GM12878 (cell line): ENCODE measurements at regions not wholly inside any gene's neighbourhood (a gene's known extent, or its start where the extent isn't known, plus 50 kb on each side); places are given as distances from the start of the nearest gene placed in this dataset.

Experiments used
- ATAC-seq: fragments of 200-7000 bp; cut with Tn5 transposase; 3 replicates; pipeline ENCODE4 v1.9.1; 2020; ENCODE audit warnings: mild to moderate bottlenecking, moderate library complexity
- BruUV-seq: library from RNA; stranded (reverse); fragments of 400-500 nt; replicated peaks from 2 replicates; lab custom pipeline; 2021; lab: Mats Ljungman, UMichigan
- CTCF ChIA-PET: fragments of 300-600 bp; sonication (Branson Sonifier 250); formaldehyde crosslinking; extraction: SDS; loops from one replicate; lab custom pipeline; 2021; ENCODE audit warnings: inconsistent platforms; lab: Yijun Ruan, JAX
- POLR2A ChIA-PET: fragments of 350-600 bp; formaldehyde crosslinking; extraction: SDS; loops from one replicate; lab custom pipeline; 2021; ENCODE audit warnings: inconsistent platforms; lab: Charles Lee
- RAD21 ChIA-PET: fragments of 300-600 bp; sonication (Branson Sonifier 250); formaldehyde crosslinking; loops from one replicate; lab custom pipeline; 2023; ENCODE audit warnings: antibody characterized with exemption; ENCODE audit not compliant: unreplicated experiment; lab: Charles Lee
- SMC1A ChIA-PET: fragments of 300-600 bp; sonication (Branson Sonifier 250); formaldehyde crosslinking; loops from one replicate; lab custom pipeline; 2023; ENCODE audit not compliant: unreplicated experiment, uncharacterized antibody; lab: Charles Lee
- DNase-seq: peaks from one replicate; pipeline ENCODE4 v3.0.0-alpha.2; 2011; ENCODE audit warnings: low read depth, low spot score
- FAIRE-seq: peaks from 3 replicates; lab custom pipeline; 2011; peaks lifted over from hg19 to GRCh38; lab: Jason Lieb, UNC
- H2AFZ ChIP-seq: 2 replicates; pipeline ENCODE4 v1.6.0; 2011; ENCODE audit warnings: low read depth, low read length, control low read depth; ENCODE audit not compliant: control insufficient read depth
- H3K27ac ChIP-seq: 2 replicates; pipeline ENCODE4 v1.5.1; 2011; ENCODE audit warnings: control low read depth; ENCODE audit not compliant: control insufficient read depth, insufficient read depth
- H3K27me3 ChIP-seq, 2 experiments: replicated peaks in 1 of 2; 2 replicates each; pipeline versions ENCODE4 v1.6.0 to v1.6.1; 2011; ENCODE audit warnings: low read length in 1 of 2; ENCODE audit not compliant: control insufficient read depth in 2 of 2, insufficient read depth in 2 of 2
- H3K36me3 ChIP-seq, 2 experiments: 2 replicates each; pipeline ENCODE4 v1.5.1; 2011; ENCODE audit warnings: low read length in 1 of 2; ENCODE audit not compliant: control insufficient read depth in 2 of 2, insufficient read depth in 2 of 2
- H3K4me1 ChIP-seq: 2 replicates; pipeline ENCODE4 v1.6.1; 2011; ENCODE audit warnings: mild to moderate bottlenecking, low read length, moderate library complexity, mixed read lengths; ENCODE audit not compliant: control insufficient read depth, insufficient read depth
- H3K4me2 ChIP-seq: 2 replicates; pipeline ENCODE4 v1.6.0; 2011; ENCODE audit warnings: control low read depth; ENCODE audit not compliant: control insufficient read depth, insufficient read depth
- H3K4me3 ChIP-seq: fragments of 200-600 bp; sonication (generic); 2 replicates; pipeline ENCODE4 v1.5.1; 2016
- H3K79me2 ChIP-seq: 2 replicates; pipeline ENCODE4 v1.6.0; 2011; ENCODE audit warnings: low read length; ENCODE audit not compliant: control insufficient read depth, insufficient read depth
- H3K9ac ChIP-seq: 2 replicates; pipeline ENCODE4 v1.8.0; 2011; ENCODE audit warnings: low read length, control low read depth, mixed read lengths; ENCODE audit not compliant: control insufficient read depth, insufficient read depth
- H3K9me3 ChIP-seq: replicated peaks from 3 replicates; pipeline ENCODE4 v1.5.1; 2011; ENCODE audit warnings: mild to moderate bottlenecking, low read length; ENCODE audit not compliant: control insufficient read depth, insufficient read depth
- H4K20me1 ChIP-seq: 2 replicates; pipeline ENCODE4 v1.6.0; 2011; ENCODE audit not compliant: control insufficient read depth, insufficient read depth
- CEBPB ChIP-seq, 2 experiments: fragments of 150-350 bp in 1 of 2; IDR thresholded peaks; 2 replicates each; pipeline ENCODE4 v1.6.1; 2012 to 2014; ENCODE audit warnings: low read depth in 2 of 2, low read length in 2 of 2, borderline replicate concordance in 1 of 2, inconsistent platforms in 1 of 2
- ELK1 ChIP-seq: IDR thresholded peaks from 2 replicates; pipeline ENCODE4 v1.6.1; 2012; ENCODE audit warnings: low read depth, low read length, improper control_type of control experiment
- EP300 ChIP-seq, 2 experiments: fragments of 150-350 bp in 1 of 2; IDR thresholded peaks; 2 replicates each; pipeline ENCODE4 v1.6.1; 2011 to 2012; ENCODE audit warnings: low read depth in 2 of 2, low read length in 2 of 2, borderline replicate concordance in 1 of 2, improper control_type of control experiment in 1 of 2, inconsistent platforms in 1 of 2; ENCODE audit not compliant: control insufficient read depth in 1 of 2
- FOS ChIP-seq: IDR thresholded peaks from 3 replicates; pipeline ENCODE4 v1.6.1; 2011; ENCODE audit warnings: borderline replicate concordance; ENCODE audit not compliant: insufficient read length; ENCODE audit errors: extremely low read depth
- GATAD2B ChIP-seq: fragments of 450-650 bp; conservative IDR thresholded peaks from 2 replicates; pipeline ENCODE4 v1.6.1; 2017; ENCODE audit warnings: low read depth, mild to moderate bottlenecking, moderate library complexity
- JUNB ChIP-seq: IDR thresholded peaks from 2 replicates; pipeline ENCODE4 v1.6.1; 2016; ENCODE audit warnings: antibody characterized with exemption, mild to moderate bottlenecking
- MYC ChIP-seq: IDR thresholded peaks from 2 replicates; pipeline ENCODE4 v1.6.1; 2011; ENCODE audit warnings: mild to moderate bottlenecking, low read length, moderate library complexity, inconsistent platforms; ENCODE audit not compliant: insufficient read depth, insufficient replicate concordance, insufficient read length, severe bottlenecking
- NR2C1 ChIP-seq: fragments of 450-650 bp; IDR thresholded peaks from 2 replicates; pipeline ENCODE4 v1.6.1; 2017; ENCODE audit warnings: antibody characterized with exemption, mild to moderate bottlenecking, moderate library complexity
- NR2C2 ChIP-seq: IDR thresholded peaks from 2 replicates; pipeline ENCODE4 v1.6.1; 2011; ENCODE audit warnings: borderline replicate concordance, low read depth; ENCODE audit not compliant: control insufficient read depth, insufficient read length
- PRDM15 ChIP-seq: fragments of 450-650 bp; formaldehyde crosslinking; IDR thresholded peaks from 2 replicates; pipeline ENCODE4 v1.4.0; 2020; ENCODE audit warnings: mild to moderate bottlenecking, moderate library complexity
- SMAD5 ChIP-seq: IDR thresholded peaks from 2 replicates; pipeline ENCODE4 v1.6.1; 2016; ENCODE audit warnings: antibody characterized with exemption, low read depth
- SMARCA5 ChIP-seq: fragments of 450-650 bp; IDR thresholded peaks from 2 replicates; pipeline ENCODE4 v1.6.1; 2017; ENCODE audit warnings: mild to moderate bottlenecking
- SP1 ChIP-seq: IDR thresholded peaks from one replicate; pipeline ENCODE4 v1.6.1; 2011; ENCODE audit warnings: low read depth, low read length
- SUZ12 ChIP-seq: fragments of 200-600 bp; sonication (generic); IDR thresholded peaks from one replicate; pipeline ENCODE4 v1.6.1; 2018; ENCODE audit warnings: antibody characterized with exemption, mild to moderate bottlenecking; ENCODE audit not compliant: unreplicated experiment
- YY1 ChIP-seq: IDR thresholded peaks from 2 replicates; pipeline ENCODE4 v1.6.1; 2011; ENCODE audit warnings: low read depth, mild to moderate bottlenecking, low read length
- ZBTB33 ChIP-seq: fragments of 450-650 bp; IDR thresholded peaks from 2 replicates; pipeline ENCODE4 v1.6.1; 2017; ENCODE audit warnings: mild to moderate bottlenecking
- ZZZ3 ChIP-seq: IDR thresholded peaks from 2 replicates; pipeline ENCODE4 v1.6.1; 2011; ENCODE audit warnings: low read depth; ENCODE audit not compliant: control insufficient read depth, insufficient read length
- WGBS: methylation state at CpG from one replicate; pipeline ENCODE4 v1.1.6; 2016; ENCODE audit warnings: low lambda C conversion rate; ENCODE audit not compliant: insufficient replicate concordance, insufficient coverage; ENCODE audit errors: missing lambda C conversion rate; 5-methylcytosine and 5-hydroxymethylcytosine counted together
- in situ Hi-C: fragments of 300-500 bp; cut with MboI; formaldehyde crosslinking; loops from 9 replicates; pipeline ENCODE4 v1.14.3; 2018; ENCODE audit warnings: mixed read lengths
- intact Hi-C: fragments of 100-400 bp; cut with micrococcal nuclease; formaldehyde crosslinking; loops from one replicate; pipeline ENCODE4 v1.14.2; 2022; ENCODE audit not compliant: unreplicated experiment

GRCh38 chr1:188194916-188195315 lies 1366.2 kb downstream of the PLA2G4A start:
- no peak overlapping the region for H3K4me2 ChIP-seq
- no TSS peak for BruUV-seq
- H3K79me2 ChIP-seq, result no peaks in the 10 kb centered on the region
- no peak overlapping the region for H2AFZ ChIP-seq
- DNase-seq (no peak), FAIRE-seq (no peak), ATAC-seq (no peak)
- TF ChIP-seq SMARCA5 (no peak), CEBPB (IDR thresholded peaks at IDR 0.05; ENCODE audit: borderline replicate concordance in 1 of 2, low read depth in 2 of 2, low read length in 2 of 2) (no peak), EP300 (IDR thresholded peaks at IDR 0.05; ENCODE audit: borderline replicate concordance in 1 of 2, control insufficient read depth in 1 of 2, low read depth in 2 of 2, low read length in 2 of 2) (no peak), YY1 (no peak), ELK1 (no peak), MYC (no peak), JUNB (no peak), SP1 (no peak), FOS (no peak), PRDM15 (no peak), ZBTB33 (no peak), NR2C2 (no peak), ZZZ3 (no peak), NR2C1 (no peak), SUZ12 (no peak), SMAD5 (no peak), GATAD2B (no peak)
- H3K9me3 ChIP-seq, result no peaks in the 10 kb centered on the region
- H3K4me3 ChIP-seq, result no peak overlapping the region
- ChIA-PET CTCF (no interaction called here), POLR2A (no interaction called here), SMC1A (no interaction called here), RAD21 (no interaction called here)
- intact Hi-C loops, result no loop called here
- H3K4me1 ChIP-seq, result no peaks in the 10 kb centered on the region
- no peaks in the 10 kb centered on the region for H4K20me1 ChIP-seq
- H3K27ac ChIP-seq, result no peak overlapping the region
- no peak overlapping the region for H3K9ac ChIP-seq
- 42% methylated on average over 1 of the region's 1 CpG for WGBS
- no peaks in the 10 kb centered on the region for H3K27me3 ChIP-seq
- no peaks in the 10 kb centered on the region for H3K36me3 ChIP-seq
- in situ Hi-C loops, result no loop called here
